ENCODE measurements at regions not wholly inside any gene's neighbourhood (a gene's known extent, or its start where the extent isn't known, plus 50 kb on each side); places are given as distances from the start of the nearest gene placed in this dataset.
A peak's percentile ranks its signal among the peaks of the same experiment; 100 is the strongest.

DNA sequence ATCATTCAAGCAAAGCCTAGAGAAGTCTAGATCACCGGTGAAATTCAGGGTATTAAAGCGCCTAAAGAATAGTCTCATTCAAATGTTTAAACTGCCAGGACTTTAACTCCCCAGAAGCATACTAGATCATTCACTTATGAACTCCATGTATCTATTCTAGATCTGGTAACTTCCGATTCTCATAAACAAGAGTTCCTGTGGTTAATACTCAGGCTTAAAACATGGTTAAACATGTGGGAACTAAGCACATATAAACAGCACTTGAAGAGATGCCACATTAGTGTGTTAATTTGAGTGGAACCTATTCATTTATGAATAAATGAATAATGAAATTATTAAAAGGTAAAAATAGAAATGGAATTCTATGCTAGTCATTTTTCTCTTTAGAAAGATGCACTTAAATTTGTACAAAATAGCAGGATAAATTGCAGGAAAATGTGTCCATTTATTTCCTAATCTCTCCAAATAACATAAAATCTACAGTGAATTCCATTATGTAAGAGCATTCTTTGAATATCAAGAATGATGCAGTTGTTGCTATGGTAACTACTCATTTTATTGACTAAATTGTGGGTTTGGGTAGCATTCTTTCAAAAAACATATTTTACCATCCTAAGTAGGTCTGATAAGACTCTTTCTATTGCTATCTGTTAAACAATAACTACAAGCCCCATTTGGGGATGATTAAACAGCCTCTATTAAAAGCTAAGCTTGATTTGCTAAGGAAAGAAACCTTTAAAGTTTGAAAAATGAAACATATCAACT, 147.6 kb upstream of the TMEM168 start:
- H3K27me3 ChIP-seq (ENCODE audit: insufficient read depth): no peaks in the 10 kb centered on the region
- H3K4me3 ChIP-seq: peak overlapping the region; percentile 55
- DNase-seq (ENCODE audit: low spot score): no peak
- H3K4me3 Mint-ChIP-seq: peak overlapping the region; percentile 92
- no peak for ATAC-seq
- H3K9me2 ChIP-seq (ENCODE audit: insufficient read depth): no peaks in the 10 kb centered on the region
- peaks cover 32% of the 10 kb centered on the region for H3K4me1 Mint-ChIP-seq
- TF ChIP-seq, protein P1, sequence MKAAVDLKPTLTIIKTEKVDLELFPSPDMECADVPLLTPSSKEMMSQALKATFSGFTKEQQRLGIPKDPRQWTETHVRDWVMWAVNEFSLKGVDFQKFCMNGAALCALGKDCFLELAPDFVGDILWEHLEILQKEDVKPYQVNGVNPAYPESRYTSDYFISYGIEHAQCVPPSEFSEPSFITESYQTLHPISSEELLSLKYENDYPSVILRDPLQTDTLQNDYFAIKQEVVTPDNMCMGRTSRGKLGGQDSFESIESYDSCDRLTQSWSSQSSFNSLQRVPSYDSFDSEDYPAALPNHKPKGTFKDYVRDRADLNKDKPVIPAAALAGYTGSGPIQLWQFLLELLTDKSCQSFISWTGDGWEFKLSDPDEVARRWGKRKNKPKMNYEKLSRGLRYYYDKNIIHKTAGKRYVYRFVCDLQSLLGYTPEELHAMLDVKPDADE (IDR thresholded peaks at IDR 0.05): no peak
- TF ChIP-seq POLR2AphosphoS5 (IDR thresholded peaks at IDR 0.05; ENCODE audit: low read depth): no peak
- TF ChIP-seq JUNB (IDR thresholded peaks at IDR 0.05; ENCODE audit: unreplicated experiment): no peak
- TF ChIP-seq CREB1 (CRISPR knock-in tag; IDR thresholded peaks at IDR 0.05; ENCODE audit: low read depth): no peak
- TF ChIP-seq, protein P2, sequence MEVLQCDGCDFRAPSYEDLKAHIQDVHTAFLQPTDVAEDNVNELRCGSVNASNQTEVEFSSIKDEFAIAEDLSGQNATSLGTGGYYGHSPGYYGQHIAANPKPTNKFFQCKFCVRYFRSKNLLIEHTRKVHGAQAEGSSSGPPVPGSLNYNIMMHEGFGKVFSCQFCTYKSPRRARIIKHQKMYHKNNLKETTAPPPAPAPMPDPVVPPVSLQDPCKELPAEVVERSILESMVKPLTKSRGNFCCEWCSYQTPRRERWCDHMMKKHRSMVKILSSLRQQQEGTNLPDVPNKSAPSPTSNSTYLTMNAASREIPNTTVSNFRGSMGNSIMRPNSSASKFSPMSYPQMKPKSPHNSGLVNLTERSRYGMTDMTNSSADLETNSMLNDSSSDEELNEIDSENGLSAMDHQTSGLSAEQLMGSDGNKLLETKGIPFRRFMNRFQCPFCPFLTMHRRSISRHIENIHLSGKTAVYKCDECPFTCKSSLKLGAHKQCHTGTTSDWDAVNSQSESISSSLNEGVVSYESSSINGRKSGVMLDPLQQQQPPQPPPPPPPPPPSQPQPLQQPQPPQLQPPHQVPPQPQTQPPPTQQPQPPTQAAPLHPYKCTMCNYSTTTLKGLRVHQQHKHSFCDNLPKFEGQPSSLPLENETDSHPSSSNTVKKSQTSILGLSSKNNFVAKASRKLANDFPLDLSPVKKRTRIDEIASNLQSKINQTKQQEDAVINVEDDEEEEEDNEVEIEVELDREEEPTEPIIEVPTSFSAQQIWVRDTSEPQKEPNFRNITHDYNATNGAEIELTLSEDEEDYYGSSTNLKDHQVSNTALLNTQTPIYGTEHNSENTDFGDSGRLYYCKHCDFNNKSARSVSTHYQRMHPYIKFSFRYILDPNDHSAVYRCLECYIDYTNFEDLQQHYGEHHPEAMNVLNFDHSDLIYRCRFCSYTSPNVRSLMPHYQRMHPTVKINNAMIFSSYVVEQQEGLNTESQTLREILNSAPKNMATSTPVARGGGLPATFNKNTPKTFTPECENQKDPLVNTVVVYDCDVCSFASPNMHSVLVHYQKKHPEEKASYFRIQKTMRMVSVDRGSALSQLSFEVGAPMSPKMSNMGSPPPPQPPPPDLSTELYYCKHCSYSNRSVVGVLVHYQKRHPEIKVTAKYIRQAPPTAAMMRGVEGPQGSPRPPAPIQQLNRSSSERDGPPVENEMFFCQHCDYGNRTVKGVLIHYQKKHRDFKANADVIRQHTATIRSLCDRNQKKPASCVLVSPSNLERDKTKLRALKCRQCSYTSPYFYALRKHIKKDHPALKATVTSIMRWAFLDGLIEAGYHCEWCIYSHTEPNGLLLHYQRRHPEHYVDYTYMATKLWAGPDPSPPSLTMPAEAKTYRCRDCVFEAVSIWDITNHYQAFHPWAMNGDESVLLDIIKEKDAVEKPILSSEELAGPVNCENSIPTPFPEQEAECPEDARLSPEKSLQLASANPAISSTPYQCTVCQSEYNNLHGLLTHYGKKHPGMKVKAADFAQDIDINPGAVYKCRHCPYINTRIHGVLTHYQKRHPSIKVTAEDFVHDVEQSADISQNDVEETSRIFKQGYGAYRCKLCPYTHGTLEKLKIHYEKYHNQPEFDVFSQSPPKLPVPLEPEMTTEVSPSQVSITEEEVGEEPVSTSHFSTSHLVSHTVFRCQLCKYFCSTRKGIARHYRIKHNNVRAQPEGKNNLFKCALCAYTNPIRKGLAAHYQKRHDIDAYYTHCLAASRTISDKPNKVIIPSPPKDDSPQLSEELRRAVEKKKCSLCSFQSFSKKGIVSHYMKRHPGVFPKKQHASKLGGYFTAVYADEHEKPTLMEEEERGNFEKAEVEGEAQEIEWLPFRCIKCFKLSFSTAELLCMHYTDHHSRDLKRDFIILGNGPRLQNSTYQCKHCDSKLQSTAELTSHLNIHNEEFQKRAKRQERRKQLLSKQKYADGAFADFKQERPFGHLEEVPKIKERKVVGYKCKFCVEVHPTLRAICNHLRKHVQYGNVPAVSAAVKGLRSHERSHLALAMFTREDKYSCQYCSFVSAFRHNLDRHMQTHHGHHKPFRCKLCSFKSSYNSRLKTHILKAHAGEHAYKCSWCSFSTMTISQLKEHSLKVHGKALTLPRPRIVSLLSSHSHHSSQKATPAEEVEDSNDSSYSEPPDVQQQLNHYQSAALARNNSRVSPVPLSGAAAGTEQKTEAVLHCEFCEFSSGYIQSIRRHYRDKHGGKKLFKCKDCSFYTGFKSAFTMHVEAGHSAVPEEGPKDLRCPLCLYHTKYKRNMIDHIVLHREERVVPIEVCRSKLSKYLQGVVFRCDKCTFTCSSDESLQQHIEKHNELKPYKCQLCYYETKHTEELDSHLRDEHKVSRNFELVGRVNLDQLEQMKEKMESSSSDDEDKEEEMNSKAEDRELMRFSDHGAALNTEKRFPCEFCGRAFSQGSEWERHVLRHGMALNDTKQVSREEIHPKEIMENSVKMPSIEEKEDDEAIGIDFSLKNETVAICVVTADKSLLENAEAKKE (CRISPR knock-in tag; IDR thresholded peaks at IDR 0.05): no peak
- no peak for TF ChIP-seq EZH2phosphoT487 (IDR thresholded peaks at IDR 0.05; ENCODE audit: unreplicated experiment)
- no peak for TF ChIP-seq STAT1 (IDR thresholded peaks at IDR 0.05; ENCODE audit: unreplicated experiment)
- TF ChIP-seq, protein P3, sequence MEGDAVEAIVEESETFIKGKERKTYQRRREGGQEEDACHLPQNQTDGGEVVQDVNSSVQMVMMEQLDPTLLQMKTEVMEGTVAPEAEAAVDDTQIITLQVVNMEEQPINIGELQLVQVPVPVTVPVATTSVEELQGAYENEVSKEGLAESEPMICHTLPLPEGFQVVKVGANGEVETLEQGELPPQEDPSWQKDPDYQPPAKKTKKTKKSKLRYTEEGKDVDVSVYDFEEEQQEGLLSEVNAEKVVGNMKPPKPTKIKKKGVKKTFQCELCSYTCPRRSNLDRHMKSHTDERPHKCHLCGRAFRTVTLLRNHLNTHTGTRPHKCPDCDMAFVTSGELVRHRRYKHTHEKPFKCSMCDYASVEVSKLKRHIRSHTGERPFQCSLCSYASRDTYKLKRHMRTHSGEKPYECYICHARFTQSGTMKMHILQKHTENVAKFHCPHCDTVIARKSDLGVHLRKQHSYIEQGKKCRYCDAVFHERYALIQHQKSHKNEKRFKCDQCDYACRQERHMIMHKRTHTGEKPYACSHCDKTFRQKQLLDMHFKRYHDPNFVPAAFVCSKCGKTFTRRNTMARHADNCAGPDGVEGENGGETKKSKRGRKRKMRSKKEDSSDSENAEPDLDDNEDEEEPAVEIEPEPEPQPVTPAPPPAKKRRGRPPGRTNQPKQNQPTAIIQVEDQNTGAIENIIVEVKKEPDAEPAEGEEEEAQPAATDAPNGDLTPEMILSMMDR (conservative IDR thresholded peaks at IDR 0.05; ENCODE audit: low read depth in 2 of 2): no peak
- peaks cover 56% of the 10 kb centered on the region for H3K79me2 ChIP-seq (replicated peaks; ENCODE audit: insufficient read depth)
- no peak overlapping the region for H3K27ac ChIP-seq (ENCODE audit: low read depth)
- no peak overlapping the region for H2AFZ ChIP-seq
- H3K4me2 ChIP-seq: peak overlapping the region; percentile 94
- no peak overlapping the region for H3K27ac Mint-ChIP-seq
- H4K20me1 ChIP-seq (replicated peaks; ENCODE audit: insufficient read depth): peaks cover 7% of the 10 kb centered on the region; the same call in 1 of the 2 replicates
- no peaks in the 10 kb centered on the region for H3K36me3 Mint-ChIP-seq (ENCODE audit: low read depth)
- H3F3A ChIP-seq (replicated peaks; ENCODE audit: low read depth): no peaks in the 10 kb centered on the region
- no peaks in the 10 kb centered on the region for H3K9me3 Mint-ChIP-seq
- peaks cover 5% of the 10 kb centered on the region for H3K27me3 Mint-ChIP-seq (ENCODE audit: insufficient read depth, low read depth, poor library complexity)
- peaks cover 21% of the 10 kb centered on the region for H3K4me1 ChIP-seq (ENCODE audit: insufficient read depth)
- no peaks in the 10 kb centered on the region for H3K36me3 ChIP-seq (ENCODE audit: insufficient read depth)

Measured in GM23338 (cell line).